HG03565 (cell line): ENCODE measurements at regions not wholly inside any gene's neighbourhood (a gene's known extent, or its start where the extent isn't known, plus 50 kb on each side); places are given as distances from the start of the nearest gene placed in this dataset.

Experiments used
- ATAC-seq: cut with Tn5 transposase; IDR thresholded peaks from one replicate; pipeline ENCODE4 v1.9.1; 2021; ENCODE audit warnings: mild to moderate bottlenecking, moderate library complexity; ENCODE audit not compliant: unreplicated experiment

DNA sequence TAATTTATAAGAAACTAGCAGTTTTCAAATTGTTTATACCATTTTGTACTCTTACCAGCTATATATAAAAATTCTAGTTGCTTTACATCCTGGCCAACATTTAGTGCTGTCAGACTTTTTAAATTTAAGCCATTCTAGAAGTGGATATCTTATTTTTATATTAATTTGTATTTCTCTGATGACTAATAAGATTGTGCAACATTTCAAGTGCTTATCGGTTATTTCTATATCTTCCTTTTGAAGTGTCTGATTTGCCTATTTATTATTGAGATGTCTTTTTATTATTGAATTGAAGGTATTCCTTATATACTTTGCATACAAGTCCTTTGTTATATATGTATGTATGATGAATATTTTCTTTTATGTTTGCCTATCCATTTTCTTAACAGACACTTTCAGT, 324.0 kb downstream of the ELAVL2 start:
- no peak for ATAC-seq

DNA sequence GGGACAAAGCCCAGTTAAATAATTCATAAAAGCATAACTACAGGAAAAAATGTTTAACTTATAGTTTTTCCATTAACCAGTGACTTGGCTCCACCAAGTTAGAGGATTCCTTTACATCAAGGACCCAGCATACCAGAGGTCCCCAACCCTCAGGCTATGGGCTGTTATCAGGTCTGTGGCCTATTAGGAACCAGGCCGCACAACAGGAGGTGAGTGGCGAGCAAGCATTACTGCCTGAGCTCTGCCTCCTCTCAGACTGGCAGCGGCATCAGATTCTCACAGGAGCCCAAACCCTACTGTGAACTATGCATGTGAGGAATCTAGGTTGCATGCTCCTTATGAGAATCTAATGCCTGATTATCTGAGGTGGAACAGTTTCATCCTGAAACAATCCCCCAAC, 303.1 kb downstream of the ELAVL2 start:
- ATAC-seq: no peak

DNA sequence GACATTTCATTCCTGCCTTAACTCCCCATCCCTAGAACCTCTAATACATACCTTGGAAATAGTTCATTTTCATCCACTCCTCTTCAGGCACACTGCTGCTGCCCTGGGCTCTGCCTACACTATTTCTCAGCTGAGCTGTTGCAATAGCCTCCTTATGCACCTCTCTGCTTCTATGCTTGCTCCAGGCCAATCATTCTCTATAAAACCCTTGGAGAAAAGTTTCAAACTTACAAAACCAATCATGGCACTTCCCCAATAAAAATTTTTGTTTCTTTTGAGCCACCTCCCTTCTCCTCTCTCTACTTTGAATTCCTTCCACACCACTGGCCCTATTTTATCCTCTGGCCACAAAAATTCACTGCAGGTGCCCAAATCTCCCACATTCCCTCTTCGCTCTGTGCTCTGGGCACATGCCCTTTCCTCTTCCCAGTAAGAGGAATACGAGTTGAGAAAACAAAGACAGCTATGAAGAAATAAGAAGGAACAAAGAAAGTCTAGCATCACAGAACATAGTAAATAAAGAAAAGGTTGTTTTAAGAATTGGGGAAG, 301.4 kb downstream of the ELAVL2 start:
- ATAC-seq: no peak

DNA sequence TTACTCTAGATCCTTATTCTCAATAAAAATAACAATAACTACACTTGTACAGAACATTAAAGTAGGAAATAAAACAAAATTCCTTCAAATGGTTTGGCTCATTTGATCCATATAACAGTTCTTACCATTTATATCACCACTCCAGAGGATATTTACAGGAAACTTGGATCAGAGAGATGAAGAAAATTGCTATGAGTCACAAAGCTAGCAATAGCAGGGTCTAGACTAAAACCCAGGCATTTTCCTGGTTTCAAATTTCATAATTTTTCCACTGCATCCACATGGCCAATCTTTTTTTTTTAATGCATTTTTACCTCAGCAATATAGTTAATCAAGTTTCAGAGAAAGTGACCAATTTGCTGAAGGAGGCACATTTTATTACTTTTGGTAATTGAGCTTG, 299.2 kb downstream of the ELAVL2 start:
- ATAC-seq: no peak

DNA sequence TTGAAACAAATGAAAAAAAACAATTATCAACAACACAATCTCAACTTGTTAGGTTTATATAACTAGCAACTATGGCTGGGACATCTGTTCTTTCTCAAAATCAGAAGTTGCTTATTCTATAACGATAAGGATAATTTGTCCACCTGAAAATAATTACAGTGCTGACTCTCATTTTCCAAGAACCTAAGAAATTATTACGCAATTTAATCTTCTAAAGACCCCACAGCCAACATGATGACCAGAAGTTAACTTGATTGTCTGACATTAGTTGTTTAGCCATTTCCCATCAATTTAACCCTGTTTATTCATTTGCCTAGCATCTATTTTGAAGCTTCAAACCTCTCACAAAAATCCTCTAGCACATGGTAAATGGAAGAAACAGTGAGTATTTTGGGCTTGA, 293.8 kb downstream of the ELAVL2 start:
- ATAC-seq: no peak

DNA sequence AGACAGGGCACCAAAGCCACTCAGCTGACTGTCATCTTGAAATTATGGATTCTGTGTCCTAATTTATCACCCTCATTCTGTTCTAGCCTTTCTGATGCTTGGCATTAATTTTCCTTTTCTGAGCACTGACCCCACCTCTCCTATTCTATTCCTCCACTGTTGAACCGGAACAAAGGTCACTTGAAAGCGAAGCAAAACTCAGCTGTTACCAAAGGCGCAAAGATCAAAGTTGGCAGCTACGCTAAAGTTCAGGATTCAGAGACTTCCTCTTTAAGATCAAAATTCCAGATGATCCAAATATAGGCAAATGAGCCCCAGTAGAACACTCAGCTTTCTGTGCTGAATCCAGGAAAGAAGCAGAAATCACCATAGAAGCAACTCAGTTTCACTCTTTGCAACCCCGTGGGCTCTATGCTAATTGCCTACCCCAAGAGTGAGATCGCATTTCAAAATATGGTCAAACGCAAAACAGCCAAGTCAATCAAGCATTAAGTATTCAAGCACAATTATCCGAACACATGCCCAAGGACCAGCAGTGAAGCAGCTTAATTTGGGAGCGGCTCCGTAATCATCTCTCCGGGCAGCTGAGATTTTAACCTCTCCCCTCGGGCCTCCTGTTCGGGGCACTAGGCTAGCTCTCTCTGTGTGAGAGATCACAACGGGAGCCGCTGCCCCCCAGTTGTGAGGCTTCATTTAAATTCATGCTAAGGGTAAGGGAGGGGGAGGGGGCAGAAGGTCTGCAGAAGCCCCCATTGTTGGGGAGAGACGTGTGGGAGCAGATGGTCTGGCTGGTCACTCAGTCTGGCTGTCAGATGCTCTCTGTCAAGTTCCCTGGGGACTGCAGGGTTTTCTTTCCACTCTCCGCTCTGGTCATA, 288.6 kb downstream of the ELAVL2 start:
- no peak for ATAC-seq

DNA sequence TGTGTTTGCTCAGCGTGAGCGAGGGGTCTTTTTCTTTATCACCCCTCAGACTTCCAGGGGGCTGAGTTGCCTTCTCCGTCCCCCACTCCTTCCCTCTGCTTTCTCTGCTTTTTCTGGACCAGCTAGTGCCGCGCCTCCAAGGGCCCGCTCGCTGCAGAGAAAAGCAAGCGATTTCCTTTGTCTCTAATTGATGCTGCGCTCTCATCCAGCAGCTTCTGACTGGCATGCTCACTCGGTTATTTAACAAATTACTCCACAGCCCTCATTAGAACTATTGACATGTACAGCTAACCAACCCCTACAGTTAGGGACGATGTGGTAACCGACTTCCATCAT, 288.0 kb downstream of the ELAVL2 start:
- ATAC-seq: no peak

DNA sequence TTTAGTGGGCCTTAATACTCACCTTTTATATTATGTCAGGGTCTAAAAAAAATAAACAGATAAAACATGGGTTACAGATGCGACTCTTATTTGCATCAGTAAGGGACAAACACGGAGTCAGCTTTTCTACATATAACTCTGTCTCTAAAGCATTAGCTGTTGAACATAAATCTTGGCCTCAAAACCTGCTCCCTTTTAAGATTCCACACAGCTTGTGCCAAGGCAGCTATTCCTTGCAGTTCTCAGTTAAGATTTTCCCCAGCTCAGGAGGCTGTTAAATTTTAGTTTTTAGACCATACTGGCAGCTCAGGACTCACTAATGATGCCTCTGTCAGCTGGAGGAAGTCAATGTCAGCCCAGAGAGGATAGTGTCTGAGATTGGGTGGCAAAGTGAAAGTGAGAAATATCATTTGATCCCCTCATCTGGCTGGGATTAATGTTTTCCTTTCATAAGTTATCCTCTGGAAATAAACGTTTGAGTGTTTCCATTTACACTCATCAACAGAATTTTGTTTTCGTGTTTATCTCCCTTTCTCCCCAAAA, 287.5 kb downstream of the ELAVL2 start:
- ATAC-seq: no peak

DNA sequence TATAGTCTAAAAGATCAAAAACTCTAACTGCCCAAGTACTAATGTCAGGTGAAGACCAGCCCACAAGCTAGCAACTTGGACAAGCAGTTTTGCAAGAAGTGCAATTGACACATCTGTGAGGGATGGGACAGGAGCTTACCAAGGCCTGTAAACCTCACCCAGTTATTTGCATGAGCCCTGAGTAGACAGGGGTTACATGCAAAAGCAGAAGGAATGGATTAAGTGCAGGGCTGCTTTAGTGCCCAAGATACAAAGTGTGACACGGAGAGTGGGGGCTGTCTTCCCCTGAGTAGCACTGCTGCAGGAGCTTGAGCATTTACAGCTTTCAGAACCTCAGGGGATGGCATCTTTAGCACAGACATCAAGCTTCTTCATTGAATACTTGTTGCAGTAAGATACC, 286.7 kb downstream of the ELAVL2 start:
- no peak for ATAC-seq

DNA sequence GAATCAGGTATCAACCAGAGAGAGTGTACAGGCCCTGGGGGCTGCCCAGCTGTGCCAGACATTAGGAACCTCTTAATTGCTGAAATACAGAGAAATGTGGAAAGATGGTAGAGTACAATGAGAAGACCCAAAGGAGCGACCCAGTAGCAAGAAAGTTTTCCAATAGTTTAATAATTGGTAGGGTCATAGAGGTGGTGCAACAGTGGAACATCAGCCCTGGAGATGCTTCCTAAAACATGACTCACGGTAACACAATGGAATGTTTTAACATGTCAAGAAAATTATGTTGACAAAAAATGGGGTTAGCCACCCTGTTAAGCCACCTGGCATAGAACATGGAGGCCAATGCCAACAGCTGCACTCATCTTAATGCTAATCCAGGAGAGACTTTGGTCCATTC, 284.1 kb downstream of the ELAVL2 start:
- ATAC-seq: no peak

DNA sequence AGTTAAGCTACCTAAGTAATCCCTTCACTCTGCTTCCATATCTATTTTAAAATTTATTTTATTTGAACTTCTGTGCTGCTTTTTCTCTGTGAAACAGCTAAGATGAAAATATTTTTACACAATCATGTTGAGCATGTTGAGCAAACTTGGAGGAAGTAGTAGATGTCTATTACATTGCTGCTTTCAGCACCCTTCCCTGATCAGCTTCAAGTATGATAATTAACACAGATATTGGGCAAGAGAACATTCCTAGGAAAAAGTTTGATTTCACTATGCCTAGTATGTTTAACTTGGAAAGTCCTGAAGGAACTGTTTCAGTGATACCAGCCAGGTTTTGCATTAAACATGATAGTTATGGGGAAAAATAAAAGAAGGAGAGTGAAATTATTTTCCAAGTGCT, 283.6 kb downstream of the ELAVL2 start:
- no peak for ATAC-seq

DNA sequence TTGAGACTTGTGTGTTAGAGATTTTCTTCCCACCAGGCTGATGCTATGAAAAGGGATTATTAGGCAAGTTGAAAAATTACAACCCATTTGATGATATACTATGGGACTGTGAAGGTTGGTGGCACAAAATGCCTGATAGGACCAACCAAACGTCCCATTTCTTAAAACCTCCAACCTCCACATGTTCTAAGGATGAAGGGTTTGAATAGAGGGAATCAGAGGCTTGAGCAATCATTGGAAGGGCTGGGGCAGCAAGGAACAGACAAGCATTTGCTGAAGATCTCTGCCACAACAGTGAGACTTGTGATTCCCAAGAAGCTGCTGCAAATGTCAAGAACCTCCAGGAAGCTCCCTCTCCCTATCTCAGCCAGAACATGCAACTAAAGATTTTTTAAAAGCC, 283.1 kb downstream of the ELAVL2 start:
- ATAC-seq: no peak

DNA sequence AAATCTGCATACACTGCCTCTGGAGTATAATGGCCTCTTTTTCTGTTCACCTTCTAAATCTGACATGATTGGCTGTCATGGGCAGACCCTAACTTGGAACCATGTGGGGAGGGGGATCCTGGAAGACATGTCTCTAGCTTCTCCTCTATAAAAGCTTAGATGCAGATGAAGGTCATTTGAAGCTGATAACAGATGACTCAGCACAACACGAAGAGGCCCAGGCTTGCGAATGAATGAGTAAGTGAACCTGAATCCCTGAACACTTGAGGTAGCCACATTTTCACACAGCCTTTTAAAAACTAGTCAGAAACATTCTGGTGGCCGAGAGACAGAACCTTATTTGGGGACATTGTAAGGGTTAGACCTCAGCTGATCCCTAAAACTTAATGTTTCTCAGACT, 282.6 kb downstream of the ELAVL2 start:
- ATAC-seq: no peak

DNA sequence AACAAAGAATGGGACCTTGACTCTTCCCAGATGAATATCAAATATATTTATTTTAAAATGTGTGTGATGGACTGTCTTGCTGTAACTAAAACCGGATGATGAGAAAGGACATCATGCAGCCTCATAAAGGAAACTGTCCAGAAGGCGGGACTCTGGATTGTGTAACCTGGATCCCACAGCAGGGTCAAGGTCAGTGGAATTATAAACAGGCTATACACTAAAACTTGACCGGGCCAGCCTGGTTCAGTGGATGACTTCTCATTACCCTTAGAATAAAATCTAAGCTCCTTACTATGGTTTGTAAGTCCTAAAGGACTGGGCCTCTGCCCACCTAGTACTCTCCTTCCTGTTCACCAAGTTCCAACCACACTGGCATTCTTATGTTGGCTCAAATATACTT, 280.3 kb downstream of the ELAVL2 start:
- no peak for ATAC-seq

DNA sequence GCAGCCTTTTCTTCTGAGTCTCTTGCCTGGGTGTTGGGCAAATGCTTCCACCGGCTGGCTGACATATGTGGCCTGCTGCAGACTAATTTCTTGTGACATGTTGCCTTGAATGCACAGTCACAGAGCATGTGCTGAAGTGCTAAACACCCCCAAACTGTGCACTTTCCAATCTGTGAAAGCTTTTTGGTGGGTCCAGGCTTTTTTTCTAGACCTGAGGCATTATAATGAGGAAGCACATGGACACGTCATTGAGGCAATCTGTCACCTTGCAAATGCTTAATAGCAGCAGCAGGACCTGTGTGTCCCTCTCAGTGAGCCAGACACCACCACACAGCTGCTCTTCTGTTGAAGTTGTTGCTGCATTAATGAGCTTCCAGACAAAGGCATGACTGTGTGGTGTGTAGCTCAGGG, 274.7 kb downstream of the ELAVL2 start:
- ATAC-seq: no peak

DNA sequence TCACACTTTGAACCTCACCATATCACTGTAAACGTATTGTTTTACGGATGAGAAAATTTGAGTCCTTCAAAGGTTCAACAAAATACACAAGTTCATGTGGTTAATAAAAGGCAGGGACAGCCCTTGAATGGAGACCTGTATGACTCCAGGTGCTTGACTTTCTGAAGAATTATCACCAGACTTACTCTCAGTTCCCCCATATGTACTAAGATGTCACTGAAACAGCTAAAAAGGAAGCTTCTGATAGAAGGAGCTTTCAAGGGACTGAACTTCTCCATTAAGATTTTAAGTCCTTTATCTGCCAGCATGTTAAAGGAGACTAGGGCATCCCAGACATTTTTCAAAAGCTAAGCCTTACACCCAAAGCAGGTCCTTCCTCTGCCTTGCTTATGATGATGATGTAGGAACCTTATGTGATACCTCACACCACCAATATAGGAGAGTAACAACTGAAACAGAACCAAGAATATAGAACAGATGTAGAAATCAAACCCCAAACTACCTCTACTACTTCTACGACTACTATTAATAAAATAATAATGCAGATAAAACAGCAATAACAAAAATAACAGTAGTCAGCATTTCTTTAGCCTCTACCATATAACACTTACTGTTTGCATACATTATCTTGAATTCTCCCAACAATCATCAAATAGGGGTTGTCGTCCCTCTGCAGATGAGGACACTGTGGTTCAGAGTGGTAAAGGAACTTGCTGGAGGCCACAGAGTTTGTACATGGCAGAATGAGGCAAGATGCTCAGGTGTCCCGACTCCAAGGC, 273.9 kb downstream of the ELAVL2 start:
- no peak for ATAC-seq

DNA sequence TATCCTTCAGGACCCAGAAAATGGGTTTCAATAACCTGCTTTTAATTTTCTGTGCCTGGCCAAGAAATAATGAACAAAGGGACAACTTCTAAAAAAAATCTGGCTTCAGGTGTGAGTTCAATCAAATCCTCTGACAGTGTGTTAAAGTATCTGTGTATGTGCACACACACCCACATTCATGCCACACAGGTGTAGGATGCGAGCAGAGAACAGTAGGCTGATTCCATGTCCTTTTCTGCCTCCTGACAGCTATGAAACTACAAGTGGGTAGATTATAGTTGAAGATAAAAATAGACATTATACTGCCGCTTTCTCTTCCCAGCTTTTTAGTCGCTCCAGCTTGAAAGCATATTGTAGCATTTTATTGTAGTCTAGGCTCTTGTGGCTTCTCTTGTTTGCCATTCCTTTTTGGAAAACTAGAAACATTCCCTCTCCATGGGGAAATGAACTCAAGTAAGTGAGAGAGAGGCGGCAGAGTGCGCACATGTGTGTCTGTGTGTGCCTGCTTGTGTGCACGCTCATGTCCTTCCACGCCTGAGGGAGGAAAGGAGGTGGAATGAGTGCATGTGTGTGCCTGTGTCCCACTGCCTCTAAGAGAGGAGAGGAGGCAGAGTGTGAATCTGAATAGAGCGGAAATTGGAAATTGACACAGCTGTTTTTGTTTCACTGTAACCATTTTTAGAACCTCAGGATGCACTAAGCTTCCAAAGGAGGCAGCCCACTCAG, 273.0 kb downstream of the ELAVL2 start:
- no peak for ATAC-seq

DNA sequence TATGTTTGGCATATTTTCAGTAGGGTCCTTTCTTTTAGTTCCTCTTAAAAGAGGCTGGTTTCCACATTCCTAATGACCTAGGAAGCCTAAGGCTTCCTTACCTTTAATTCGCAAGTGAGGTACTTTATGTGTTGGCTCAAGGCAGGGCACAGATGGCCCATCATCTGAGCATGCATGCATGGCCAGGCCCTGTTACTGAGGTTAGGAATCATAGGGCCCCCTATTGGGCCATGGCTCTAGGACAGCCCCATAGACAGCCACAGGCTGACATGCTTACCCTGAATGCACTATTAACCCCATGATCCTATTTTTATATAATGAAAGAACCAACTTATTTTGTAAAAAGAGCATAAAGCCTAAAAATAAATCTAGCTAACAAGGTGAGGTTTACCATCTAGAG, 271.4 kb downstream of the ELAVL2 start:
- ATAC-seq: no peak

DNA sequence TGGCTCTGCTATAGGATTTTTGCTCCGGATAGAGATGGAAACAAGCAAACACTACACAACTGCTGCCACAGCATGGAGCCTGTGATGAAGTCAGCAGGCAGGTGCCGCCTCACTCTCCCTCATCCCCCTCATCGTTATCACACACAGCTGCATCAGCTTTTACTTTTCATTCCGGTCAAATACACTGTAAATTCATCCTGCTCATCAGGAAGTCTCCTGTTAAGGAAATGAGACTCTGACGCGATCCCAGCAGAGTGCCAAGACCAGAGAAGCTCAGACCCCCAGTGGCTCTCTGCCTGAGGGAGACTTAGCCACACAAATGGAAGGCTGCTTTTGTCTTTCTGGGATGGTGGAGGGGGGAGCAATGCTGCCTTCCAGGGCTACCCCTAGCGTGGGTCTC, 270.2 kb downstream of the ELAVL2 start:
- no peak for ATAC-seq

DNA sequence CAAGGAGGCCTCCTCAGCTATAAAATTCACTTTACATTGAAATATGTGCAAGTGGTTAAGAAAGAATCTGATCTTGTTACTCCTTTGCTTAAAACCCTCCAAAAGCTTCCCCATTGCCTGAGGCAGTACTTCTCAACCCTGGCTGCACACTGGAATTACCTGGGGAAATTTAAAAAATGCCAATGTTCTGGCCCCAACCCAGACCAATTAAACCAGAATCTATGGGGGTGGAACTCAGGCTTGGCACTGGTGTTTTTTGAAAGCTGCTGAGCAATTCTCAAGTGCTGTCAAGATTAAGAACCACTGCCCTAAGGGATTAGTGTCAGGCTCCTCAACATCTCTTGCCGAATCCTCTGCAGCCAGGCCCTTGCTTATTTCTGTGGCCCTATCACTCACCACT, 269.6 kb downstream of the ELAVL2 start:
- no peak for ATAC-seq

DNA sequence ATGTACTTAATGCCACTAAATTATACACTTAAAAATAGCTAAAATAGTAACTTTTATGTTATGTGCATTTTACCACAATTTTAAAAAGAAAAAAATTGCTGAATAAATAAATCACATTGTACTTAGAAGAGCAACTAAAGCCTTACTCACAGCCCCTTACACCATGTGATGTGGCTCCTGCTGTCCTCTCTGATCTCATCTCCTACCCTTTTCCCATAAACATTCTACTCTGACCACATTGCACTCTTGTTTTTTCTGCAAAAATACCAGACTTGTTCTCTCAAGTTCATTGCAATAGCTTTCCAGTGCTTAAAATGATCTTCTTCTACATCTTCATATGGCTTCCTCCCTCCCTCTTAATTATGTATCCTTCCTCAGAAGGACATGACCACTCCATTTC, 268.4 kb downstream of the ELAVL2 start:
- ATAC-seq: no peak
